ENCODE measurements at regions not wholly inside any gene's neighbourhood (a gene's known extent, or its start where the extent isn't known, plus 50 kb on each side); places are given as distances from the start of the nearest gene placed in this dataset.
"Not testable (repeated sequence)": the region's sequence is repeated elsewhere in the genome, so short reads cannot be mapped to it uniquely, and the experiment has no call there.

GRCh38 chr3:105972069-105972468 lies 103.3 kb upstream of the CBLB start:
- TF ChIP-seq, protein P1, sequence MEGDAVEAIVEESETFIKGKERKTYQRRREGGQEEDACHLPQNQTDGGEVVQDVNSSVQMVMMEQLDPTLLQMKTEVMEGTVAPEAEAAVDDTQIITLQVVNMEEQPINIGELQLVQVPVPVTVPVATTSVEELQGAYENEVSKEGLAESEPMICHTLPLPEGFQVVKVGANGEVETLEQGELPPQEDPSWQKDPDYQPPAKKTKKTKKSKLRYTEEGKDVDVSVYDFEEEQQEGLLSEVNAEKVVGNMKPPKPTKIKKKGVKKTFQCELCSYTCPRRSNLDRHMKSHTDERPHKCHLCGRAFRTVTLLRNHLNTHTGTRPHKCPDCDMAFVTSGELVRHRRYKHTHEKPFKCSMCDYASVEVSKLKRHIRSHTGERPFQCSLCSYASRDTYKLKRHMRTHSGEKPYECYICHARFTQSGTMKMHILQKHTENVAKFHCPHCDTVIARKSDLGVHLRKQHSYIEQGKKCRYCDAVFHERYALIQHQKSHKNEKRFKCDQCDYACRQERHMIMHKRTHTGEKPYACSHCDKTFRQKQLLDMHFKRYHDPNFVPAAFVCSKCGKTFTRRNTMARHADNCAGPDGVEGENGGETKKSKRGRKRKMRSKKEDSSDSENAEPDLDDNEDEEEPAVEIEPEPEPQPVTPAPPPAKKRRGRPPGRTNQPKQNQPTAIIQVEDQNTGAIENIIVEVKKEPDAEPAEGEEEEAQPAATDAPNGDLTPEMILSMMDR (IDR thresholded peaks at IDR 0.05): no peak
- Histone ChIP-seq H3K27ac (no peak overlapping the region), H3K4me3 (no peak overlapping the region)
- no peak for DNase-seq (ENCODE audit: low spot score)

- Histone ChIP-seq H3K27ac (no peak overlapping the region), H3K4me3 (no peak overlapping the region)
- TF ChIP-seq, protein P1 (IDR thresholded peaks at IDR 0.05): no peak
- DNase-seq (ENCODE audit: low spot score): no peak
Measured at GRCh38 chr3:105974381-105974780, 105.6 kb upstream of the CBLB start.

- Histone ChIP-seq H3K4me3 (no peak overlapping the region), H3K27ac (no peak overlapping the region)
- TF ChIP-seq, protein P1 (IDR thresholded peaks at IDR 0.05): no peak
- DNase-seq (ENCODE audit: low spot score): no peak
Measured at GRCh38 chr3:105976196-105976595, 107.4 kb upstream of the CBLB start.

GRCh38 chr3:105979961-105980360 lies 111.1 kb upstream of the CBLB start:
- no peak for DNase-seq (ENCODE audit: low spot score)
- Histone ChIP-seq H3K4me3 (no peak overlapping the region), H3K27ac (no peak overlapping the region)
- TF ChIP-seq, protein P1 (IDR thresholded peaks at IDR 0.05): no peak

- TF ChIP-seq, protein P1 (IDR thresholded peaks at IDR 0.05): no peak
- Histone ChIP-seq H3K4me3 (no peak overlapping the region), H3K27ac (no peak overlapping the region)
- DNase-seq (ENCODE audit: low spot score): no peak
Measured at GRCh38 chr3:105982207-105982606, 113.4 kb upstream of the CBLB start.

- TF ChIP-seq, protein P1 (IDR thresholded peaks at IDR 0.05): no peak
- Histone ChIP-seq H3K4me3 (no peak overlapping the region), H3K27ac (no peak overlapping the region)
- DNase-seq (ENCODE audit: low spot score): no peak
Measured at GRCh38 chr3:105984837-105985236, 116.0 kb upstream of the CBLB start.

GRCh38 chr3:105986343-105986742 lies 117.5 kb upstream of the CBLB start:
- DNase-seq (ENCODE audit: low spot score); H3K27ac ChIP-seq; H3K4me3 ChIP-seq: not testable (repeated sequence)

- Histone ChIP-seq H3K27ac (no peak overlapping the region), H3K4me3 (no peak overlapping the region)
- TF ChIP-seq, protein P1 (IDR thresholded peaks at IDR 0.05): no peak
- DNase-seq (ENCODE audit: low spot score): no peak
Measured at GRCh38 chr3:105987809-105988208, 119.0 kb upstream of the CBLB start.
